A549 (cell line): ENCODE measurements at regions not wholly inside any gene's neighbourhood (a gene's known extent, or its start where the extent isn't known, plus 50 kb on each side); places are given as distances from the start of the nearest gene placed in this dataset.

ENCODE experiments used
- ATAC-seq, 2 experiments: fragments of 200-7000 bp in 1 of 2; fragments of >200 bp in 1 of 2; cut with Nextera tagmentation in 1 of 2; cut with Tn5 transposase in 1 of 2; 3 replicates each; pipeline versions ENCODE4 v1.8.0 to v1.9.1; 2018 to 2020; ENCODE audit warnings: mild to moderate bottlenecking in 1 of 2, moderate library complexity in 1 of 2
- CTCF ChIA-PET: fragments of 300-600 bp; sonication (Branson Sonifier 250); formaldehyde crosslinking; extraction: SDS; loops from one replicate; lab custom pipeline; 2021; ENCODE audit warnings: antibody characterized with exemption, inconsistent platforms; lab: Yijun Ruan, JAX
- POLR2A ChIA-PET: fragments of 350-600 bp; formaldehyde crosslinking; extraction: SDS; loops from one replicate; lab custom pipeline; 2021; ENCODE audit warnings: antibody characterized with exemption, inconsistent platforms; lab: Yijun Ruan, JAX
- DNase-seq, 2 experiments: peaks; one replicate each; pipeline versions ENCODE4 v3.0.0 to v3.0.0-alpha.2; 2011 to 2016; ENCODE audit warnings: low read depth in 1 of 2, low spot score in 1 of 2
- FAIRE-seq: peaks from 2 replicates; lab custom pipeline; 2011; peaks lifted over from hg19 to GRCh38; lab: Jason Lieb, UNC
- H3K27ac ChIP-seq, 2 experiments: fragments of >200 bp; sonication (Bioruptor Twin); formaldehyde crosslinking; 3 replicates each; pipeline ENCODE4 v1.5.1; 2016 to 2017
- H3K4me1 ChIP-seq: fragments of >200 bp; sonication (Bioruptor Twin); formaldehyde crosslinking; 3 replicates; pipeline ENCODE4 v1.6.1; 2016
- H3K4me2 ChIP-seq: fragments of >200 bp; sonication (Bioruptor Twin); formaldehyde crosslinking; 3 replicates; pipeline ENCODE4 v1.6.1; 2016
- H3K4me3 ChIP-seq: fragments of >200 bp; sonication (Bioruptor Twin); formaldehyde crosslinking; 3 replicates; pipeline ENCODE4 v1.5.1; 2016
- H3K9me3 ChIP-seq: fragments of >200 bp; sonication (Bioruptor Twin); formaldehyde crosslinking; 3 replicates; pipeline ENCODE4 v1.6.1; 2016
- ATOH8 ChIP-seq: fragments of 250-450 bp; sonication (Bioruptor Pico); IDR thresholded peaks from 2 replicates; pipeline ENCODE4 v1.5.0; 2020; ENCODE audit warnings: low read depth, mild to moderate bottlenecking, moderate library complexity
- CEBPB ChIP-seq, 2 experiments: fragments of >200 bp in 1 of 2; sonication (Bioruptor Twin) in 1 of 2; formaldehyde crosslinking in 1 of 2; IDR thresholded peaks; 2 replicates each; pipeline ENCODE4 v1.6.1; 2012 to 2016
- E2F6 ChIP-seq: IDR thresholded peaks from 2 replicates; pipeline ENCODE4 v1.6.1; 2012; ENCODE audit warnings: low read depth, borderline replicate concordance
- EHF ChIP-seq: fragments of 250-450 bp; sonication (Bioruptor Pico); IDR thresholded peaks from 2 replicates; pipeline ENCODE4 v1.5.0; 2020; ENCODE audit warnings: mild to moderate bottlenecking
- EP300 ChIP-seq, 2 experiments: fragments of >200 bp; sonication (Bioruptor Twin); formaldehyde crosslinking; IDR thresholded peaks; 2 replicates in 1 of 2; 3 replicates in 1 of 2; pipeline ENCODE4 v1.6.1; 2016 to 2017
- FOSB ChIP-seq: fragments of 250-450 bp; sonication (Bioruptor Pico); IDR thresholded peaks from 2 replicates; pipeline ENCODE4 v1.5.0; 2020; ENCODE audit warnings: mild to moderate bottlenecking, moderate library complexity
- HOXA7 ChIP-seq: fragments of 250-450 bp; sonication (Bioruptor Pico); IDR thresholded peaks from 2 replicates; pipeline ENCODE4 v1.5.0; 2020; ENCODE audit warnings: mild to moderate bottlenecking, moderate library complexity
- HOXB13 ChIP-seq: fragments of 250-450 bp; sonication (Bioruptor Pico); IDR thresholded peaks from 2 replicates; pipeline ENCODE4 v1.5.0; 2020; ENCODE audit warnings: low read depth, mild to moderate bottlenecking, moderate library complexity
- HOXB5 ChIP-seq: fragments of 250-450 bp; sonication (Bioruptor Pico); IDR thresholded peaks from 2 replicates; pipeline ENCODE4 v1.5.0; 2020; ENCODE audit warnings: mild to moderate bottlenecking, moderate library complexity
- JUN ChIP-seq, 2 experiments: fragments of >200 bp; sonication (Bioruptor Twin); formaldehyde crosslinking; IDR thresholded peaks; 2 replicates in 1 of 2; 3 replicates in 1 of 2; pipeline ENCODE4 v1.6.1; 2016 to 2017
- KDM1A ChIP-seq: fragments of 200-600 bp; sonication (generic); IDR thresholded peaks from 2 replicates; pipeline ENCODE4 v1.6.1; 2016; ENCODE audit warnings: low read depth, mild to moderate bottlenecking
- KDM5A ChIP-seq: fragments of 200-600 bp; sonication (generic); IDR thresholded peaks from 2 replicates; pipeline ENCODE4 v1.6.1; 2016; ENCODE audit warnings: antibody characterized with exemption, mild to moderate bottlenecking
- MAFK ChIP-seq: fragments of 450-650 bp; IDR thresholded peaks from 2 replicates; pipeline ENCODE4 v1.6.1; 2014; ENCODE audit not compliant: partially characterized antibody
- MAZ ChIP-seq: fragments of 150-350 bp; IDR thresholded peaks from 2 replicates; pipeline ENCODE4 v1.6.1; 2014; ENCODE audit warnings: antibody characterized with exemption, low read depth, low read length, borderline replicate concordance
- MYC ChIP-seq: IDR thresholded peaks from 2 replicates; pipeline ENCODE4 v1.6.1; 2012; ENCODE audit warnings: mild to moderate bottlenecking, inconsistent platforms, low read length, improper control_type of control experiment, borderline replicate concordance
- NFE2L2 ChIP-seq: fragments of 150-350 bp; conservative IDR thresholded peaks from 2 replicates; pipeline ENCODE4 v1.6.1; 2014; ENCODE audit warnings: low read length
- NR3C1 ChIP-seq: fragments of >200 bp; sonication (Bioruptor Twin); formaldehyde crosslinking; IDR thresholded peaks from 3 replicates; pipeline ENCODE4 v1.6.1; 2017
- PBX3 ChIP-seq: IDR thresholded peaks from 2 replicates; pipeline ENCODE4 v1.6.1; 2012
- RFX5 ChIP-seq: fragments of 450-650 bp; IDR thresholded peaks from 2 replicates; pipeline ENCODE4 v1.7.1; 2014; ENCODE audit warnings: antibody characterized with exemption, mild to moderate bottlenecking, moderate library complexity
- SMC3 ChIP-seq: fragments of >200 bp; sonication (Bioruptor Twin); formaldehyde crosslinking; IDR thresholded peaks from 3 replicates; pipeline ENCODE4 v1.6.1; 2018; ENCODE audit warnings: inconsistent platforms
- TFCP2L1 ChIP-seq: fragments of 250-450 bp; sonication (Bioruptor Pico); IDR thresholded peaks from 2 replicates; pipeline ENCODE4 v1.5.0; 2021; ENCODE audit warnings: mild to moderate bottlenecking
- TP53 ChIP-seq: fragments of 250-450 bp; sonication (Bioruptor Pico); IDR thresholded peaks from 2 replicates; pipeline ENCODE4 v1.5.0; 2021; ENCODE audit warnings: mild to moderate bottlenecking, moderate library complexity
- ZSCAN20 ChIP-seq: fragments of 250-450 bp; sonication (Bioruptor Pico); IDR thresholded peaks from 2 replicates; pipeline ENCODE4 v1.8.0; 2022; ENCODE audit warnings: mild to moderate bottlenecking, moderate library complexity
- WGBS: methylation state at CpG from one replicate; pipeline ENCODE4 v1.1.6; 2017; ENCODE audit errors: missing lambda C conversion rate; 5-methylcytosine and 5-hydroxymethylcytosine counted together
- TF ChIP-seq, protein P1 (sequence below): fragments of 250-450 bp; sonication (Bioruptor Pico); IDR thresholded peaks from 2 replicates; pipeline ENCODE4 v1.5.0; 2021; ENCODE audit warnings: mild to moderate bottlenecking, moderate library complexity, borderline replicate concordance

- TF ChIP-seq, protein P1, sequence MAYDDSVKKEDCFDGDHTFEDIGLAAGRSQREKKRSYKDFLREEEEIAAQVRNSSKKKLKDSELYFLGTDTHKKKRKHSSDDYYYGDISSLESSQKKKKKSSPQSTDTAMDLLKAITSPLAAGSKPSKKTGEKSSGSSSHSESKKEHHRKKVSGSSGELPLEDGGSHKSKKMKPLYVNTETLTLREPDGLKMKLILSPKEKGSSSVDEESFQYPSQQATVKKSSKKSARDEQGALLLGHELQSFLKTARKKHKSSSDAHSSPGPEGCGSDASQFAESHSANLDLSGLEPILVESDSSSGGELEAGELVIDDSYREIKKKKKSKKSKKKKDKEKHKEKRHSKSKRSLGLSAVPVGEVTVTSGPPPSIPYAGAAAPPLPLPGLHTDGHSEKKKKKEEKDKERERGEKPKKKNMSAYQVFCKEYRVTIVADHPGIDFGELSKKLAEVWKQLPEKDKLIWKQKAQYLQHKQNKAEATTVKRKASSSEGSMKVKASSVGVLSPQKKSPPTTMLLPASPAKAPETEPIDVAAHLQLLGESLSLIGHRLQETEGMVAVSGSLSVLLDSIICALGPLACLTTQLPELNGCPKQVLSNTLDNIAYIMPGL (CRISPR knock-in tag): no peak
- TF ChIP-seq JUN (IDR thresholded peaks at IDR 0.05): no peak
- no peak for TF ChIP-seq SMC3
- TF ChIP-seq HOXB5: no peak
Observed at GRCh38 chr18:44625386-44625785, 55.3 kb upstream of the SETBP1 start (continued).

DNA sequence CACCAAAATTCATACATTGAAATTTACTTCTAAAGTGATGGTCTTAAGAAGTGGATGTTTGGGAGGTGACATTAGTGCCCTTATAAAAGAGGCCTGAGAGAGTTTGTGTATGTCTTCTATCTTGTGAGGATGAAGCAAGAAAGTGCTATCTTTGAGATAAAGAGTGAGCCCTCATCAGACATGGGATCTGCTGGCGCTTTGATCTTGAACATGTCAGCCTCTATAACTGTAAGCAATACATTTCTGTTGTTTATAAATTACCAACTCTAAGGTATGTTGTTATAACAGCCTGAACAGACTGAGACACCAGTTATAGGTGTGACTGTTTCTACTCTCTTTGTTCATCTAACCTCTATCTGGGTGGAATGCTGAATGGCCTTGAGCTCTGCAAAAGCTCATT, 54.5 kb upstream of the SETBP1 start:
- WGBS: 80% methylated on average over 1 of the region's 1 CpG
- TF ChIP-seq MAZ: no peak
- no peak for TF ChIP-seq PBX3
- no peak for TF ChIP-seq CEBPB (IDR thresholded peaks at IDR 0.05)
- no peak for TF ChIP-seq ZSCAN20 (CRISPR knock-in tag)
- TF ChIP-seq, all 56 proteins: peak for 0
- FAIRE-seq: no peak
- no peak for DNase-seq
- H3K9me3 ChIP-seq: no peaks in the 10 kb centered on the region
- ATAC-seq: no peak
- H3K4me2 ChIP-seq: no peak overlapping the region
- H3K4me3 ChIP-seq: no peak overlapping the region
- no peak overlapping the region; a peak in 1 of 6 replicates for H3K27ac ChIP-seq
- peaks cover 6% of the 10 kb centered on the region; the same call in 1 of the 3 replicates for H3K4me1 ChIP-seq
- POLR2A ChIA-PET: no interaction called here
- CTCF ChIA-PET: no interaction called here

DNA sequence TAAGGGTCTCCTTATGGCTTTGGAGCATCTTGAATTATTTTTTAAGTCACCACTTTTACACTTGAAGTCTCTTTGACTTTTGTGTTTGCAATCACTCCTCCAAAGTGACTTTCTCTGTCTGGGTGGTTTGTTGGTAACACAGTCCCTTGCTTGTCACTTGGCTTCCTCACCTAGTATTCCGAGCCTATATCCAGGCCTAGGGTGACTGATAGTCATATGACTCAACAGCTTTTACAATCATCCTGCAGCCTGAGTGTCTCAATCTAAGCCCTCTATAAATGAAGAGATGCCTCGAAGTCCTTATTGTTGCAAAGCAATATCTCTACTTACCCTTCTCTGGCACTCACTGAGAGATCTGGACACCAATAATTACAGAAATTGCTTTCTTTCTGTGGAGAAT, 53.9 kb upstream of the SETBP1 start:
- 65% methylated on average over 2 of the region's 2 CpGs for WGBS
- no peak for DNase-seq

GRCh38 chr18:44627280-44627679, 53.4 kb upstream of the SETBP1 start:
- H3K9me3 ChIP-seq: no peaks in the 10 kb centered on the region
- CTCF ChIA-PET: no interaction called here
- DNase-seq (peak in 1 of 2 experiments; percentile 20), ATAC-seq (no peak), FAIRE-seq (no peak)
- TF ChIP-seq MAFK (peak; percentile 67), EHF (CRISPR knock-in tag) (no peak), TFCP2L1 (CRISPR knock-in tag) (no peak), KDM5A (no peak), EP300 (IDR thresholded peaks at IDR 0.05) (no peak)
- no peak overlapping the region for H3K4me3 ChIP-seq
- POLR2A ChIA-PET: no interaction called here
- peaks cover 6% of the 10 kb centered on the region; the same call in 1 of the 3 replicates for H3K4me1 ChIP-seq
- WGBS: 36% methylated on average over 3 of the region's 3 CpGs
- H3K4me2 ChIP-seq: no peak overlapping the region
- peak overlapping the region in 1 of 2 experiments; percentile 66; a peak in 3 of 6 replicates for H3K27ac ChIP-seq

More for the DNA sequence above, 53.9 kb upstream of the SETBP1 start:
- ChIA-PET POLR2A (no interaction called here), CTCF (no interaction called here)
- FAIRE-seq (no peak), ATAC-seq (no peak)
- no peak for TF ChIP-seq MYC
- no peak for TF ChIP-seq ATOH8
- no peak for TF ChIP-seq ZSCAN20 (CRISPR knock-in tag)
- TF ChIP-seq E2F6: no peak
- no peak for TF ChIP-seq NR3C1
- no peak for TF ChIP-seq HOXB5
- no peak for TF ChIP-seq JUN (IDR thresholded peaks at IDR 0.05)
- TF ChIP-seq NFE2L2: no peak
- TF ChIP-seq KDM1A: no peak
- no peak for TF ChIP-seq HOXA7 (CRISPR knock-in tag)
- no peak for TF ChIP-seq TP53 (CRISPR knock-in tag)
- no peak for TF ChIP-seq RFX5
- no peak for TF ChIP-seq EHF (CRISPR knock-in tag)
- no peak for TF ChIP-seq HOXB13 (CRISPR knock-in tag)
- no peak for TF ChIP-seq FOSB (CRISPR knock-in tag)
- H3K4me1 ChIP-seq: peaks cover 6% of the 10 kb centered on the region; the same call in 1 of the 3 replicates
- no peak overlapping the region for H3K4me3 ChIP-seq
- H3K27ac ChIP-seq: peak overlapping the region in 1 of 2 experiments; percentile 66; a peak in 3 of 6 replicates
- H3K4me2 ChIP-seq: no peak overlapping the region
- H3K9me3 ChIP-seq: no peaks in the 10 kb centered on the region
